Neural crest cell (in vitro differentiated cells): ENCODE measurements at regions not wholly inside any gene's neighbourhood (a gene's known extent, or its start where the extent isn't known, plus 50 kb on each side); places are given as distances from the start of the nearest gene placed in this dataset.

Source experiments
- DNase-seq: peaks from one replicate; pipeline ENCODE4 v3.0.0; 2021; ENCODE audit warnings: low read depth, mixed read lengths, low spot score
- H3K27ac Mint-ChIP-seq: one replicate; pipeline ENCODE4 v1.8.0; 2021; ENCODE audit warnings: mild to moderate bottlenecking, mixed read lengths; ENCODE audit not compliant: unreplicated experiment
- H3K27me3 Mint-ChIP-seq: 2 replicates; pipeline ENCODE4 v1.8.0; 2021; ENCODE audit warnings: low read depth, mild to moderate bottlenecking, mixed read lengths
- H3K36me3 Mint-ChIP-seq: 2 replicates; pipeline ENCODE4 v1.8.0; 2021; ENCODE audit warnings: low read depth, mild to moderate bottlenecking, mixed read lengths
- H3K4me1 Mint-ChIP-seq: 2 replicates; pipeline ENCODE4 v1.8.0; 2021; ENCODE audit warnings: mixed read lengths
- H3K4me3 Mint-ChIP-seq: one replicate; pipeline ENCODE4 v1.8.0; 2021; ENCODE audit warnings: mild to moderate bottlenecking, mixed read lengths
- H3K9me3 Mint-ChIP-seq: 2 replicates; pipeline ENCODE4 v1.8.0; 2021; ENCODE audit warnings: mixed read lengths
- CTCF ChIP-seq: fragments of 200-600 bp; sonication (generic); conservative IDR thresholded peaks from 2 replicates; pipeline ENCODE4 v1.5.0; 2021; ENCODE audit warnings: antibody characterized with exemption, mild to moderate bottlenecking

- DNase-seq: no peak
- Mint-ChIP-seq H3K4me1 (no peaks in the 10 kb centered on the region), H3K9me3 (peaks cover 24% of the 10 kb centered on the region), H3K36me3 (peaks cover 4% of the 10 kb centered on the region), H3K4me3 (no peak overlapping the region), H3K27me3 (no peaks in the 10 kb centered on the region), H3K27ac (no peak overlapping the region)
- TF ChIP-seq CTCF: no peak
These were observed 564.5 kb downstream of the ZNF674 start for GRCh38 chrX:45980726-45981125.

- Mint-ChIP-seq H3K9me3 (peaks cover 28% of the 10 kb centered on the region), H3K4me3 (no peak overlapping the region), H3K36me3 (peaks cover 4% of the 10 kb centered on the region), H3K4me1 (peaks cover 6% of the 10 kb centered on the region), H3K27me3 (no peaks in the 10 kb centered on the region), H3K27ac (no peak overlapping the region)
- DNase-seq: no peak
- TF ChIP-seq CTCF: no peak
These were observed 569.6 kb downstream of the ZNF674 start for GRCh38 chrX:45975633-45976032.

- Mint-ChIP-seq H3K9me3 (peaks cover 26% of the 10 kb centered on the region), H3K4me1 (peaks cover 6% of the 10 kb centered on the region), H3K36me3 (no peaks in the 10 kb centered on the region), H3K27ac (no peak overlapping the region), H3K27me3 (no peaks in the 10 kb centered on the region), H3K4me3 (no peak overlapping the region)
- TF ChIP-seq CTCF: no peak
- DNase-seq: no peak
These were observed 572.6 kb downstream of the ZNF674 start for GRCh38 chrX:45972636-45973035.

- peaks cover 18% of the 10 kb centered on the region for H3K9me3 Mint-ChIP-seq
- no peaks in the 10 kb centered on the region for H3K4me1 Mint-ChIP-seq
- DNase-seq: no peak
- no peak for TF ChIP-seq CTCF
- H3K27me3 Mint-ChIP-seq: no peaks in the 10 kb centered on the region
- H3K36me3 Mint-ChIP-seq: no peaks in the 10 kb centered on the region
- H3K4me3 Mint-ChIP-seq: no peak overlapping the region
- no peak overlapping the region for H3K27ac Mint-ChIP-seq
These were observed 585.7 kb downstream of the ZNF674 start for GRCh38 chrX:45959567-45959966.

GRCh38 chrX:45956191-45956870 lies 588.9 kb downstream of the ZNF674 start:
- Mint-ChIP-seq H3K4me3 (no peak overlapping the region), H3K36me3 (no peaks in the 10 kb centered on the region), H3K9me3 (peaks cover 12% of the 10 kb centered on the region), H3K27ac (no peak overlapping the region), H3K27me3 (no peaks in the 10 kb centered on the region), H3K4me1 (no peaks in the 10 kb centered on the region)
- no peak for TF ChIP-seq CTCF
- no peak for DNase-seq
